SU-DHL-6 (cell line): ENCODE measurements at regions not wholly inside any gene's neighbourhood (a gene's known extent, or its start where the extent isn't known, plus 50 kb on each side); places are given as distances from the start of the nearest gene placed in this dataset.

Source experiments
- H2AFZ ChIP-seq: fragments of 200-600 bp; sonication (generic); 2 replicates; pipeline ENCODE4 v1.6.1; 2014; ENCODE audit warnings: low read depth, mild to moderate bottlenecking, moderate library complexity, mixed read lengths, antibody characterized with exemption, low read length; ENCODE audit not compliant: severe bottlenecking
- H3F3A ChIP-seq: fragments of 200-600 bp; shearing (Covaris generic); 2 replicates; pipeline ENCODE4 v1.6.0; 2016; ENCODE audit warnings: antibody characterized with exemption, mild to moderate bottlenecking; ENCODE audit not compliant: insufficient read depth
- H3K27ac ChIP-seq: fragments of 200-600 bp; sonication (generic); 2 replicates; pipeline ENCODE4 v1.5.1; 2016; ENCODE audit warnings: low read depth, mild to moderate bottlenecking, low read length, moderate library complexity, mixed read lengths
- H3K27me3 ChIP-seq: fragments of 200-600 bp; sonication (generic), shearing (Covaris generic); 2 replicates; pipeline ENCODE4 v1.6.0; 2014; ENCODE audit warnings: mild to moderate bottlenecking, low read length
- H3K36me3 ChIP-seq: fragments of 200-600 bp; sonication (generic); 2 replicates; pipeline ENCODE4 v1.6.1; 2014; ENCODE audit warnings: mild to moderate bottlenecking, low read length, mixed read lengths
- H3K4me2 ChIP-seq: fragments of 300-600, 200-600 bp; shearing (Covaris generic), sonication (generic); 2 replicates; pipeline ENCODE4 v1.6.0; 2014; ENCODE audit warnings: low read length, low read depth, mild to moderate bottlenecking; ENCODE audit not compliant: poor library complexity, severe bottlenecking
- H3K4me3 ChIP-seq: fragments of 200-600 bp; sonication (generic); 2 replicates; pipeline ENCODE4 v1.5.1; 2014; ENCODE audit warnings: antibody characterized with exemption, low read length, mild to moderate bottlenecking, mixed read lengths; ENCODE audit not compliant: insufficient read depth, poor library complexity, severe bottlenecking
- H3K79me2 ChIP-seq: fragments of 200-600 bp; sonication (generic); 2 replicates; pipeline ENCODE4 v1.6.1; 2014; ENCODE audit warnings: mild to moderate bottlenecking, low read length, moderate library complexity; ENCODE audit not compliant: insufficient read depth
- H3K9ac ChIP-seq: fragments of 200-600 bp; sonication (generic); 2 replicates; pipeline ENCODE4 v1.7.0; 2014; ENCODE audit warnings: mild to moderate bottlenecking, low read length
- H3K9me2 ChIP-seq: fragments of 200-600 bp; sonication (generic); replicated peaks from 2 replicates; pipeline ENCODE4 v1.6.1; 2014; ENCODE audit warnings: low read length; ENCODE audit not compliant: insufficient read depth
- H3K9me3 ChIP-seq: fragments of 200-600 bp; sonication (generic); 2 replicates; pipeline ENCODE4 v1.6.1; 2014; ENCODE audit warnings: low read length, mixed read lengths; ENCODE audit not compliant: insufficient read depth
- H4K20me1 ChIP-seq: fragments of 200-600 bp; sonication (generic); 2 replicates; pipeline ENCODE4 v1.6.1; 2014; ENCODE audit warnings: low read depth, mild to moderate bottlenecking, antibody characterized with exemption, low read length, moderate library complexity, mixed read lengths
- EZH2phosphoT487 ChIP-seq: fragments of 200-600 bp; sonication (generic), shearing (Covaris generic); conservative IDR thresholded peaks from 2 replicates; pipeline ENCODE4 v1.6.1; 2018; ENCODE audit warnings: mild to moderate bottlenecking, antibody characterized with exemption, low read length, moderate library complexity, mixed read lengths
- TF ChIP-seq, protein P1 (sequence below): fragments of 200-600 bp; sonication (generic); IDR thresholded peaks from one replicate; pipeline ENCODE4 v1.5.1; 2017; ENCODE audit warnings: antibody characterized with exemption, mild to moderate bottlenecking, low read length, moderate library complexity; ENCODE audit not compliant: insufficient read depth, poor library complexity, severe bottlenecking

DNA sequence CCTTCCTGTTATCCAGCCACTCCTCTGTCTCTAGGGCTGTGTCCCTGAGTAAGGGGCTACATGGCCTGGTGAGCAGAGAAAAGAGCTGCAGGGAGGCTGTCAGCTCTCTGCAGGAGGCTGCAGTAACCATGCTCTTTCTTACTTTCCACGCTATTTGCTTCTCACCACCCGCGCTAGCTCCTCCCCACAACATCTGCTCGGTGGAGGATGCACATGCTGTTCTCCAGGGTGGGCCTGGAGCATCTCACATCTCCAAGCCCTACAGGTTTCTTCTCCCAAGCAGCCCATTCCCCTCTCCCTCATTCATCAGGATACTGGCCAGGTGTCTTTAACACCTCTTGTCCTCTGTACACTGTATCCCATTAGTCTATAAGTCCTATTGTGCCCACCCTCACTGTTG, 103.8 kb downstream of the IER5 start:
- no peak overlapping the region for H3K27ac ChIP-seq
- no peaks in the 10 kb centered on the region for H3K79me2 ChIP-seq
- H3K4me2 ChIP-seq = no peak overlapping the region
- TF ChIP-seq, protein P1, sequence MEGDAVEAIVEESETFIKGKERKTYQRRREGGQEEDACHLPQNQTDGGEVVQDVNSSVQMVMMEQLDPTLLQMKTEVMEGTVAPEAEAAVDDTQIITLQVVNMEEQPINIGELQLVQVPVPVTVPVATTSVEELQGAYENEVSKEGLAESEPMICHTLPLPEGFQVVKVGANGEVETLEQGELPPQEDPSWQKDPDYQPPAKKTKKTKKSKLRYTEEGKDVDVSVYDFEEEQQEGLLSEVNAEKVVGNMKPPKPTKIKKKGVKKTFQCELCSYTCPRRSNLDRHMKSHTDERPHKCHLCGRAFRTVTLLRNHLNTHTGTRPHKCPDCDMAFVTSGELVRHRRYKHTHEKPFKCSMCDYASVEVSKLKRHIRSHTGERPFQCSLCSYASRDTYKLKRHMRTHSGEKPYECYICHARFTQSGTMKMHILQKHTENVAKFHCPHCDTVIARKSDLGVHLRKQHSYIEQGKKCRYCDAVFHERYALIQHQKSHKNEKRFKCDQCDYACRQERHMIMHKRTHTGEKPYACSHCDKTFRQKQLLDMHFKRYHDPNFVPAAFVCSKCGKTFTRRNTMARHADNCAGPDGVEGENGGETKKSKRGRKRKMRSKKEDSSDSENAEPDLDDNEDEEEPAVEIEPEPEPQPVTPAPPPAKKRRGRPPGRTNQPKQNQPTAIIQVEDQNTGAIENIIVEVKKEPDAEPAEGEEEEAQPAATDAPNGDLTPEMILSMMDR = no peak
- TF ChIP-seq EZH2phosphoT487 = no peak
- no peak overlapping the region for H3K4me3 ChIP-seq
- H3K9me2 ChIP-seq = no peaks in the 10 kb centered on the region
- no peaks in the 10 kb centered on the region for H3F3A ChIP-seq
- no peak overlapping the region for H2AFZ ChIP-seq
- H3K9ac ChIP-seq = no peak overlapping the region
- no peaks in the 10 kb centered on the region for H3K9me3 ChIP-seq
- H3K36me3 ChIP-seq = no peaks in the 10 kb centered on the region
- no peaks in the 10 kb centered on the region for H4K20me1 ChIP-seq
- H3K27me3 ChIP-seq = no peaks in the 10 kb centered on the region

DNA sequence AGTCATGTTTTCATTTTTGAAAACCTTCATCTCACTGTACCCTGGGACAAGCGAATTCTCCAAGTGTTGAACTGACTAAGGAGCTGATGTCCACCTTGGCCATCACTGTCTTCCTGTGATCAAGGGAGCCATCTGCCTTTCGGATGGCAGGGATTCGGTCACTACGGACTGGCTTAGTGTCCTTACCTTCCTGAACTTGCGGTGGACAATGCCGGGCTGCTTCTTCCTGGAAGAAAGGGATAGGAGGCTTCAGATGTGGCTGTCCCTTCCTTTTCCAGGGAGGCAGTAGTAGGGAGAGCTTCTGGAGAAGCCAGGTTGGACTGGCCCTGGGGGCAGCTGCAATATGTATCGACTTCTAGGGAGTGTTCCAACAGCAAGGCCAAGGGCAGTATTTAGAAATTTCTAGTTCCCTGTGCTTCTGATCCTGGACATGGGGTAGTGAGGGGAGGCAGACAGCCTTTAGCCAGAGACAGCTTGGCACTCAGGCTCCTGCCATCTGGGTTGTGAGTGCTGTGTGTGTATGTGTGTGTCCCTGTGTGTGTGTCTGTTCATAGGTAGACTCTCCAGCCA, 114.6 kb downstream of the IER5 start:
- Histone ChIP-seq H3K27ac (no peak overlapping the region), H3K9ac (no peak overlapping the region), H2AFZ (no peak overlapping the region), H3K9me2 (no peaks in the 10 kb centered on the region), H3K27me3 (no peaks in the 10 kb centered on the region), H3K9me3 (no peaks in the 10 kb centered on the region), H3K4me3 (no peak overlapping the region), H3F3A (no peaks in the 10 kb centered on the region), H3K4me2 (no peak overlapping the region), H4K20me1 (no peaks in the 10 kb centered on the region), H3K79me2 (no peaks in the 10 kb centered on the region), H3K36me3 (no peaks in the 10 kb centered on the region)
- TF ChIP-seq, protein P1 = no peak
- TF ChIP-seq EZH2phosphoT487 = no peak

DNA sequence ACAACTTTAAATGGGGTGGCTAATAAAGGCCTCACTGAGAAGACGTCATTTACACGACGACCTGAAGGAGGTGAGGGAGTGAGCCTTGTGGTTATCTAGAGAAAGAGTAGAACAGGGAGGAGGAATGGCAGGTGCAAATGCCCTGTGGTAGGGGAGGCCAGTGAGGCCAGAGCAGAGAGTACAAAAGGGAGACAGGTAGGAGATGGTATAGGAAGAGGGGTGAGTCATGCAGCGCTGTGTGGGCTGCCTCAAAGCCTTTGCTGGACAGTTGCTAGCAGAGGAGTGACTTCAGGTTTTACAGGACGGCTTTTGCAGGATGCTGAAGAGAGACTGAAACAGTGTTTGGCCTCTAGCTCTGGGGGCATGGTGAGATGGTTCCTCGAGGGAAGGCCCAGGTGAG, 116.0 kb downstream of the IER5 start:
- no peaks in the 10 kb centered on the region for H3K79me2 ChIP-seq
- H3K9ac ChIP-seq = no peak overlapping the region
- no peak overlapping the region for H2AFZ ChIP-seq
- no peaks in the 10 kb centered on the region for H4K20me1 ChIP-seq
- no peak for TF ChIP-seq EZH2phosphoT487
- TF ChIP-seq, protein P1 = no peak
- H3K4me2 ChIP-seq = no peak overlapping the region
- H3K4me3 ChIP-seq = no peak overlapping the region
- no peaks in the 10 kb centered on the region for H3K27me3 ChIP-seq
- no peaks in the 10 kb centered on the region for H3F3A ChIP-seq
- no peaks in the 10 kb centered on the region for H3K36me3 ChIP-seq
- H3K9me2 ChIP-seq = no peaks in the 10 kb centered on the region
- H3K27ac ChIP-seq = no peak overlapping the region
- no peaks in the 10 kb centered on the region for H3K9me3 ChIP-seq
